ENCODE measurements at regions not wholly inside any gene's neighbourhood (a gene's known extent, or its start where the extent isn't known, plus 50 kb on each side); places are given as distances from the start of the nearest gene placed in this dataset.

DNA sequence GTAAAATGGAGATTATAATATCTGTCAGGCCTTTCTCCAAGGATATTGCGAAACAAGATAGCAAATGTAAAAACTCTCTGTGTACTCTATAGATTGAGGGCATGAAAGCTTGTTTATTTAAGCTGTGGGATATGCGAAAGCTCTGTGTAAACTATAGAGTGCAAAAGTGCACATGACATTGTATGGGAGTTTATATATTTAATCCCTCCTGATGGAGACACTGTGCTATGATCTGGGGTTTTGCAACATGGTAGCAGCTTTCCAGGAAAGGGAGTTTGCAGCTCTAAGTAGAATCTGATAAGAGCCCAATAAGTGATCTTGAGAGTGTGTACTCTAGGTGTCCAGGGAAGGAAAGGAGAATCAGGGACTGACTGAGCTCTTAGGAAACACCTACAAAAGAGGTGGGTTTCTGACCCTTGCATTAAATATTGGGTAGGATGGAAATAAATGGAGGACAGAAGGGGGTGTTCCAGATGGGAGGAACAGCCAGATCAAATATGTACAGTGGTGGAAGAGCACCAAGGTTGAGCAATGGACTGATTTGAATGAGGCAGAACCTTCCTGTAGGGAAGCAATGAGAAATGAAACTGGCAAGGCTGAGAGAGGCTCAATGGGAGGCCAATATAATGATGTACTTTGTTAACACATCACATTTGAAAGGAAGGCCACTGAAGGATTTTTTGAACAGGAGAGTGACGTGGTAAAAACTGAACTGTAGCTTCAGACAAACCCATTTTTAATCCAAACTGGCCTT, 450.1 kb downstream of the GJA1 start (continued):
- TF ChIP-seq, protein P1, sequence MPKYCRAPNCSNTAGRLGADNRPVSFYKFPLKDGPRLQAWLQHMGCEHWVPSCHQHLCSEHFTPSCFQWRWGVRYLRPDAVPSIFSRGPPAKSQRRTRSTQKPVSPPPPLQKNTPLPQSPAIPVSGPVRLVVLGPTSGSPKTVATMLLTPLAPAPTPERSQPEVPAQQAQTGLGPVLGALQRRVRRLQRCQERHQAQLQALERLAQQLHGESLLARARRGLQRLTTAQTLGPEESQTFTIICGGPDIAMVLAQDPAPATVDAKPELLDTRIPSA (CRISPR knock-in tag; IDR thresholded peaks at IDR 0.05; ENCODE audit: borderline replicate concordance) = no peak
- TF ChIP-seq, protein P2, sequence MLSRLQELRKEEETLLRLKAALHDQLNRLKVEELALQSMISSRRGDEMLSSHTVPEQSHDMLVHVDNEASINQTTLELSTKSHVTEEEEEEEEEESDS (CRISPR knock-in tag; IDR thresholded peaks at IDR 0.05; ENCODE audit: borderline replicate concordance) = 0 out of 2 replicates have a peak, but pooled peaks have one; percentile 33
- TF ChIP-seq RBFOX2 (IDR thresholded peaks at IDR 0.05; ENCODE audit: low read depth, low read length) (no peak), NCOA5 (CRISPR knock-in tag; IDR thresholded peaks at IDR 0.05) (no peak), ZNF788 (CRISPR knock-in tag; IDR thresholded peaks at IDR 0.05; ENCODE audit: borderline replicate concordance) (no peak), RARA (CRISPR knock-in tag; IDR thresholded peaks at IDR 0.05) (peak; percentile 87), TEAD3 (CRISPR knock-in tag; optimal IDR thresholded peaks at IDR 0.05; ENCODE audit: borderline replicate concordance) (peak; percentile 42), NFE2L1 (CRISPR knock-in tag; IDR thresholded peaks at IDR 0.05; ENCODE audit: borderline replicate concordance) (no peak), ZNF101 (CRISPR knock-in tag; IDR thresholded peaks at IDR 0.05; ENCODE audit: borderline replicate concordance, low read depth) (no peak), KLF16 (CRISPR knock-in tag; IDR thresholded peaks at IDR 0.05) (no peak), NPAS2 (CRISPR knock-in tag; IDR thresholded peaks at IDR 0.05; ENCODE audit: borderline replicate concordance) (no peak), HOXA3 (CRISPR knock-in tag; IDR thresholded peaks at IDR 0.05) (0 out of 2 replicates have a peak, but pooled peaks have one; percentile 38), ZNF20 (CRISPR knock-in tag; IDR thresholded peaks at IDR 0.05) (no peak)
- TF ChIP-seq, protein P3, sequence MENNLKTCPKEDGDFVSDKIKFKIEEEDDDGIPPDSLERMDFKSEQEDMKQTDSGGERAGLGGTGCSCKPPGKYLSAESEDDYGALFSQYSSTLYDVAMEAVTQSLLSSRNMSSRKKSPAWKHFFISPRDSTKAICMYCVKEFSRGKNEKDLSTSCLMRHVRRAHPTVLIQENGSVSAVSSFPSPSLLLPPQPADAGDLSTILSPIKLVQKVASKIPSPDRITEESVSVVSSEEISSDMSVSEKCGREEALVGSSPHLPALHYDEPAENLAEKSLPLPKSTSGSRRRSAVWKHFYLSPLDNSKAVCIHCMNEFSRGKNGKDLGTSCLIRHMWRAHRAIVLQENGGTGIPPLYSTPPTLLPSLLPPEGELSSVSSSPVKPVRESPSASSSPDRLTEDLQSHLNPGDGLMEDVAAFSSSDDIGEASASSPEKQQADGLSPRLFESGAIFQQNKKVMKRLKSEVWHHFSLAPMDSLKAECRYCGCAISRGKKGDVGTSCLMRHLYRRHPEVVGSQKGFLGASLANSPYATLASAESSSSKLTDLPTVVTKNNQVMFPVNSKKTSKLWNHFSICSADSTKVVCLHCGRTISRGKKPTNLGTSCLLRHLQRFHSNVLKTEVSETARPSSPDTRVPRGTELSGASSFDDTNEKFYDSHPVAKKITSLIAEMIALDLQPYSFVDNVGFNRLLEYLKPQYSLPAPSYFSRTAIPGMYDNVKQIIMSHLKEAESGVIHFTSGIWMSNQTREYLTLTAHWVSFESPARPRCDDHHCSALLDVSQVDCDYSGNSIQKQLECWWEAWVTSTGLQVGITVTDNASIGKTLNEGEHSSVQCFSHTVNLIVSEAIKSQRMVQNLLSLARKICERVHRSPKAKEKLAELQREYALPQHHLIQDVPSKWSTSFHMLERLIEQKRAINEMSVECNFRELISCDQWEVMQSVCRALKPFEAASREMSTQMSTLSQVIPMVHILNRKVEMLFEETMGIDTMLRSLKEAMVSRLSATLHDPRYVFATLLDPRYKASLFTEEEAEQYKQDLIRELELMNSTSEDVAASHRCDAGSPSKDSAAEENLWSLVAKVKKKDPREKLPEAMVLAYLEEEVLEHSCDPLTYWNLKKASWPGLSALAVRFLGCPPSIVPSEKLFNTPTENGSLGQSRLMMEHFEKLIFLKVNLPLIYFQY (CRISPR knock-in tag; IDR thresholded peaks at IDR 0.05; ENCODE audit: borderline replicate concordance) = no peak
- TF ChIP-seq, protein P4, sequence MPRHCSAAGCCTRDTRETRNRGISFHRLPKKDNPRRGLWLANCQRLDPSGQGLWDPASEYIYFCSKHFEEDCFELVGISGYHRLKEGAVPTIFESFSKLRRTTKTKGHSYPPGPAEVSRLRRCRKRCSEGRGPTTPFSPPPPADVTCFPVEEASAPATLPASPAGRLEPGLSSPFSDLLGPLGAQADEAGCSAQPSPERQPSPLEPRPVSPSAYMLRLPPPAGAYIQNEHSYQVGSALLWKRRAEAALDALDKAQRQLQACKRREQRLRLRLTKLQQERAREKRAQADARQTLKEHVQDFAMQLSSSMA (CRISPR knock-in tag; IDR thresholded peaks at IDR 0.05) = no peak
- TF ChIP-seq, protein P5, sequence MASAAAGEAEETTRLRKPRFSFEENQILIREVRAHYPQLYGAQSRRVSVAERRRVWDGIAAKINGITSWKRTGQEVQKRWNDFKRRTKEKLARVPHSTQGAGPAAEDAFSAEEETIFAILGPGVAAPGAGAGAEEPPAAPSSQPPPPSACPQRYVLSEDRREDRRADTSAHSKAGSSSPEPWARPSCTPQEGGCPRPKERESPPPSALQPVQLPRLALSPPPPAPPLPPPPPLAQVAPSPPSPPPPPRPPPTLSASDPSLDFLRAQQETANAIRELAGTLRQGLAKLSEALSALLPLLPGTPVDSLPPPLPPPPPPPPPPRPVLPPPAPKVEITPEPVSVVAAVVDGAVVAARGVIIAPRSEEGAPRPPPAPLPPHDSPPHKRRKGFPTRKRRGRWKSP (CRISPR knock-in tag; IDR thresholded peaks at IDR 0.05) = no peak
- TF ChIP-seq, protein P6, sequence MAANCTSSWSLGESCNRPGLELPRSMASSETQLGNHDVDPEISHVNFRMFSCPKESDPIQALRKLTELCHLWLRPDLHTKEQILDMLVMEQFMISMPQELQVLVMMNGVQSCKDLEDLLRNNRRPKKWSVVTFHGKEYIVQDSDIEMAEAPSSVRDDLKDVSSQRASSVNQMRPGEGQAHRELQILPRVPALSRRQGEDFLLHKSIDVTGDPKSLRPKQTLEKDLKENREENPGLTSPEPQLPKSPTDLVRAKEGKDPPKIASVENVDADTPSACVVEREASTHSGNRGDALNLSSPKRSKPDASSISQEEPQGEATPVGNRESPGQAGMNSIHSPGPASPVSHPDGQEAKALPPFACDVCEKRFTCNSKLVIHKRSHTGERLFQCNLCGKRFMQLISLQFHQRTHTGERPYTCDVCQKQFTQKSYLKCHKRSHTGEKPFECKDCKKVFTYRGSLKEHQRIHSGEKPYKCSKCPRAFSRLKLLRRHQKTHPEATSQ (CRISPR knock-in tag; IDR thresholded peaks at IDR 0.05; ENCODE audit: borderline replicate concordance) = peak; percentile 67; the same call in 1 of the 2 replicates
- TF ChIP-seq, protein P7, sequence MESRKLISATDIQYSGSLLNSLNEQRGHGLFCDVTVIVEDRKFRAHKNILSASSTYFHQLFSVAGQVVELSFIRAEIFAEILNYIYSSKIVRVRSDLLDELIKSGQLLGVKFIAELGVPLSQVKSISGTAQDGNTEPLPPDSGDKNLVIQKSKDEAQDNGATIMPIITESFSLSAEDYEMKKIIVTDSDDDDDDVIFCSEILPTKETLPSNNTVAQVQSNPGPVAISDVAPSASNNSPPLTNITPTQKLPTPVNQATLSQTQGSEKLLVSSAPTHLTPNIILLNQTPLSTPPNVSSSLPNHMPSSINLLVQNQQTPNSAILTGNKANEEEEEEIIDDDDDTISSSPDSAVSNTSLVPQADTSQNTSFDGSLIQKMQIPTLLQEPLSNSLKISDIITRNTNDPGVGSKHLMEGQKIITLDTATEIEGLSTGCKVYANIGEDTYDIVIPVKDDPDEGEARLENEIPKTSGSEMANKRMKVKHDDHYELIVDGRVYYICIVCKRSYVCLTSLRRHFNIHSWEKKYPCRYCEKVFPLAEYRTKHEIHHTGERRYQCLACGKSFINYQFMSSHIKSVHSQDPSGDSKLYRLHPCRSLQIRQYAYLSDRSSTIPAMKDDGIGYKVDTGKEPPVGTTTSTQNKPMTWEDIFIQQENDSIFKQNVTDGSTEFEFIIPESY (CRISPR knock-in tag; IDR thresholded peaks at IDR 0.05) = no peak
